ENCODE measurements at regions not wholly inside any gene's neighbourhood (a gene's known extent, or its start where the extent isn't known, plus 50 kb on each side); places are given as distances from the start of the nearest gene placed in this dataset.

DNA sequence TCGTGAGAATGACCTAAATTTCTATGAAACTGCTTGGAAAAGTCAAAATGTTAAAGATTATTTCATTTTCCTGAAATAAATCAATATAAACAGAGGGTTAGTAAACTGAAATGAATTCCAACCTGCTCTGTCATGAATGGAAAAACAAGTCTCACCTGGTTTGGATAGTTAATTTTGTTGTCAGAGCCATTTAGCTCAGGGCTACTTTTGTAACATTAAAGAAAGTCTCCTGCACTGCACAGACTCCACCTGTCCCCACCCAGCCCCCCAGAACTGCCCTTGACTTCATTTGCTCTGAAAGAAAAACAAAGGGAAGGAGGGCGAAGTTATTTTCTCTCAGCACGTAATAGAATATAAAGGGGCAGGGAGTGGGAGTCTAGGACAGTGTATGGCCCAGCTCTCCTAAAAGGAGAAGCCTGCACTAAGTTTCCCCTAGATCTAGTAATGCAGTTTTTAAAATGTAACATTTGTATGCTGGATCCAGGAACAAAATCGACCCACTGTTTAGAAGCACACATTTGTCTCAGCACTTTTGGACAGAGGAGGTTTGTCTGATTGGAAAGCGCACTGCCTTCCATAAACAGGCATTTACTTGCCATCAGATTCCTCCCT, 54.2 kb upstream of the ACSL3 start:
- TF ChIP-seq CTCF (IDR thresholded peaks at IDR 0.05): no peak
- no peak for TF ChIP-seq POLR2AphosphoS5 (IDR thresholded peaks at IDR 0.05)
